OCI-LY1 (cell line): ENCODE measurements at regions not wholly inside any gene's neighbourhood (a gene's known extent, or its start where the extent isn't known, plus 50 kb on each side); places are given as distances from the start of the nearest gene placed in this dataset.
"Not testable (repeated sequence)": the region's sequence is repeated elsewhere in the genome, so short reads cannot be mapped to it uniquely, and the experiment has no call there.

Source experiments
- H2AFZ ChIP-seq: fragments of 200-600 bp; sonication (generic), shearing (Covaris generic); 2 replicates; pipeline ENCODE4 v1.6.0; 2014; ENCODE audit warnings: antibody characterized with exemption, mild to moderate bottlenecking, low read length
- H3F3A ChIP-seq: fragments of 200-600 bp; sonication (generic), shearing (Covaris generic); 2 replicates; pipeline ENCODE4 v1.6.0; 2014; ENCODE audit warnings: mild to moderate bottlenecking, antibody characterized with exemption, low read length, moderate library complexity; ENCODE audit not compliant: insufficient read depth
- H3K27ac ChIP-seq: fragments of 200-600 bp; sonication (generic); 2 replicates; pipeline ENCODE4 v1.5.1; 2014; ENCODE audit warnings: low read length, mixed run types, mild to moderate bottlenecking, low read depth; ENCODE audit not compliant: poor library complexity, severe bottlenecking
- H3K27me3 ChIP-seq: fragments of 200-600 bp; sonication (generic); 2 replicates; pipeline ENCODE4 v1.6.0; 2014; ENCODE audit warnings: antibody characterized with exemption, mild to moderate bottlenecking, low read length, moderate library complexity; ENCODE audit not compliant: insufficient read depth
- H3K36me3 ChIP-seq: fragments of 200-600 bp; sonication (generic); 2 replicates; pipeline ENCODE4 v1.6.1; 2014; ENCODE audit warnings: mild to moderate bottlenecking, antibody characterized with exemption, low read length, moderate library complexity, mixed read lengths; ENCODE audit not compliant: insufficient read depth
- H3K4me1 ChIP-seq: fragments of 200-600 bp; sonication (generic); 2 replicates; pipeline ENCODE4 v1.5.1; 2014; ENCODE audit warnings: mild to moderate bottlenecking, low read length, moderate library complexity; ENCODE audit not compliant: insufficient read depth, severe bottlenecking
- H3K4me2 ChIP-seq: fragments of 200-600 bp; sonication (generic), shearing (Covaris generic); 2 replicates; pipeline ENCODE4 v1.6.1; 2014; ENCODE audit warnings: low read length
- H3K4me3 ChIP-seq: fragments of 200-600 bp; sonication (generic); 2 replicates; pipeline ENCODE4 v1.5.1; 2014; ENCODE audit warnings: low read length, low read depth, mild to moderate bottlenecking, mixed read lengths; ENCODE audit not compliant: poor library complexity, severe bottlenecking
- H3K79me2 ChIP-seq: fragments of 200-600 bp; shearing (Covaris generic); 2 replicates; pipeline ENCODE4 v1.6.1; 2016; ENCODE audit warnings: mixed run types, low read length, mixed read lengths; ENCODE audit not compliant: insufficient read depth
- H3K9ac ChIP-seq: fragments of 200-600 bp; sonication (generic), shearing (Covaris generic); 2 replicates; pipeline ENCODE4 v1.6.1; 2014; ENCODE audit warnings: mild to moderate bottlenecking, low read length, mixed read lengths
- H3K9me2 ChIP-seq: fragments of 200-600 bp; sonication (generic), shearing (Covaris generic); 2 replicates; pipeline ENCODE4 v1.6.1; 2014; ENCODE audit warnings: low read depth, mild to moderate bottlenecking, low read length, mixed read lengths
- H3K9me3 ChIP-seq: fragments of 200-600 bp; shearing (Covaris generic); 2 replicates; pipeline ENCODE4 v1.6.1; 2014; ENCODE audit warnings: low read length, mixed read lengths
- H4K20me1 ChIP-seq: fragments of 200-600 bp; sonication (generic), shearing (Covaris generic); 2 replicates; pipeline ENCODE4 v1.6.0; 2016; ENCODE audit warnings: mild to moderate bottlenecking, low read length; ENCODE audit not compliant: insufficient read depth
- CTCF ChIP-seq: fragments of 200-600 bp; sonication (generic), shearing (Covaris generic); IDR thresholded peaks from 2 replicates; pipeline ENCODE4 v1.5.1; 2017; ENCODE audit warnings: mild to moderate bottlenecking, antibody characterized with exemption, low read length, moderate library complexity, mixed read lengths
- EZH2 ChIP-seq: fragments of 200-600 bp; sonication (generic), shearing (Covaris generic); IDR thresholded peaks from 2 replicates; pipeline ENCODE4 v1.8.0; 2017; ENCODE audit warnings: borderline replicate concordance, mixed run types, mild to moderate bottlenecking, antibody characterized with exemption, low read length, moderate library complexity, mixed read lengths

- no peaks in the 10 kb centered on the region for H3K9me3 ChIP-seq
- no peaks in the 10 kb centered on the region for H3F3A ChIP-seq
- no peaks in the 10 kb centered on the region for H3K36me3 ChIP-seq
- no peaks in the 10 kb centered on the region for H3K4me1 ChIP-seq
- no peak overlapping the region for H2AFZ ChIP-seq
- H4K20me1 ChIP-seq, result no peaks in the 10 kb centered on the region
- no peaks in the 10 kb centered on the region for H3K27me3 ChIP-seq
- H3K4me2 ChIP-seq, result no peak overlapping the region
- H3K9me2 ChIP-seq, result no peaks in the 10 kb centered on the region
- H3K4me3 ChIP-seq, result no peak overlapping the region
- no peak overlapping the region for H3K27ac ChIP-seq
- no peaks in the 10 kb centered on the region for H3K79me2 ChIP-seq
- no peak overlapping the region for H3K9ac ChIP-seq
- TF ChIP-seq EZH2 (no peak), CTCF (no peak)
Observed at GRCh38 chr1:108327534-108328466, 83.9 kb upstream of the NBPF4 start.

GRCh38 chr1:108345776-108346531 lies 102.1 kb upstream of the NBPF4 start:
- H2AFZ ChIP-seq, result no peak overlapping the region

GRCh38 chr1:108357802-108358201 lies 92.3 kb upstream of the NBPF6 start:
- H3K4me3 ChIP-seq, result no peak overlapping the region
- H3K36me3 ChIP-seq, result no peaks in the 10 kb centered on the region
- H3K9me2 ChIP-seq, result no peaks in the 10 kb centered on the region
- TF ChIP-seq EZH2 (no peak), CTCF (no peak)
- no peak overlapping the region for H3K9ac ChIP-seq
- no peak overlapping the region for H3K4me2 ChIP-seq
- H4K20me1 ChIP-seq, result no peaks in the 10 kb centered on the region
- no peaks in the 10 kb centered on the region for H3K4me1 ChIP-seq
- H3F3A ChIP-seq, result no peaks in the 10 kb centered on the region
- no peaks in the 10 kb centered on the region for H3K9me3 ChIP-seq
- H3K27ac ChIP-seq, result no peak overlapping the region
- no peaks in the 10 kb centered on the region for H3K27me3 ChIP-seq
- H2AFZ ChIP-seq, result no peak overlapping the region
- H3K79me2 ChIP-seq, result no peaks in the 10 kb centered on the region

More at GRCh38 chr1:108345776-108346531, 102.1 kb upstream of the NBPF4 start:
- no peak for TF ChIP-seq EZH2
- no peak for TF ChIP-seq CTCF
- H3K27ac ChIP-seq, result no peak overlapping the region
- no peaks in the 10 kb centered on the region for H3K27me3 ChIP-seq
- H3K9ac ChIP-seq, result no peak overlapping the region
- no peaks in the 10 kb centered on the region for H3K79me2 ChIP-seq
- H3K4me1 ChIP-seq, result no peaks in the 10 kb centered on the region
- no peaks in the 10 kb centered on the region for H3K9me2 ChIP-seq
- no peak overlapping the region for H3K4me3 ChIP-seq
- H3K36me3 ChIP-seq, result no peaks in the 10 kb centered on the region
- no peaks in the 10 kb centered on the region for H3K9me3 ChIP-seq
- H3F3A ChIP-seq, result no peaks in the 10 kb centered on the region
- no peak overlapping the region for H3K4me2 ChIP-seq
- no peaks in the 10 kb centered on the region for H4K20me1 ChIP-seq

GRCh38 chr1:108380059-108380832 lies 69.9 kb upstream of the NBPF6 start:
- H3K4me3 ChIP-seq, H3K9me3 ChIP-seq, H3K27ac ChIP-seq, H4K20me1 ChIP-seq, H3K27me3 ChIP-seq, H3K4me1 ChIP-seq, H3K79me2 ChIP-seq, H3K36me3 ChIP-seq, H3K4me2 ChIP-seq, H3K9ac ChIP-seq, H3F3A ChIP-seq, H2AFZ ChIP-seq, H3K9me2 ChIP-seq: not testable (repeated sequence)
